Activated T-cell treated with anti-CD3 and anti-CD28 coated beads, Interleukin-2, amount 50 U/mL, for 1 hour (primary cell): ENCODE measurements at regions not wholly inside any gene's neighbourhood (a gene's known extent, or its start where the extent isn't known, plus 50 kb on each side); places are given as distances from the start of the nearest gene placed in this dataset.

Source experiments
- DNase-seq: peaks from one replicate; pipeline ENCODE4 v3.0.0-alpha.2; 2020

DNA sequence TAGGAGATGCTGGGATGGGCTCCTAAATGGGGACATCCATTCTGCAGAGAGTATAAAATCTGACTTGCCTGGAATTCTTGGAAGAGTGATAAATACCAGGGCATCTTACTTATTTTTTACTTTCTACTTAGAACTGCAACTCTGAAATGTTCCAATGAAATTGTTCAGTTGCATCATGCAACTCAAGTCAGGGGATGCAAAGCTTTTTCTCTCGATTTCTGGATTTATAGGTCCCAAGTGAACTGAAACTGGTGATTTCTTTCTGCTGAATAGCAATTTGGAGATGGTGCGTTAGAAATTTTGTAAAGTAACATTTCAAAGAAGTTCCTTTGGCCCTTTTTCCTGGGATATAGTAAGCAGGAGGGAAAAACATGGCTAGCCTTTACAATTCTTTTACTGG lies 238.4 kb upstream of the CD180 start:
- DNase-seq, result no peak

DNA sequence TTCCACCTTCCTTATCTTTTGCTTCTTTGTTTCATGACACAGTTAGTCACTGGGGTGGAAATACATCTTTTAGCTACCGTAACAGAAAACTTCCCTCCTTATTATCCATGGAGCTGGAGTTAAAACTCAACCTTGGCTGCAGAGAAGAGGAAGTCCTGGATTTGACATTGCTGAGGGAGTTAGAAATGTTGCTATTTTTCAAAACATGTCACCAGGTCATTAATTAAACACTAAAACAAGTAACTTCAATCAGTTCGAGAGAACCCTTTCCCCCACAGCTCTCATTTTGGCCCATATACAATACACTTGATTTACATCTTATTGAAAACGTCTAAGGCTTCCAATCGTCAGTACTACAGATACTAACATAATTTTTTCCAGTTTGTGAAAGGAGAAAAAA lies 237.9 kb upstream of the CD180 start:
- no peak for DNase-seq

DNA sequence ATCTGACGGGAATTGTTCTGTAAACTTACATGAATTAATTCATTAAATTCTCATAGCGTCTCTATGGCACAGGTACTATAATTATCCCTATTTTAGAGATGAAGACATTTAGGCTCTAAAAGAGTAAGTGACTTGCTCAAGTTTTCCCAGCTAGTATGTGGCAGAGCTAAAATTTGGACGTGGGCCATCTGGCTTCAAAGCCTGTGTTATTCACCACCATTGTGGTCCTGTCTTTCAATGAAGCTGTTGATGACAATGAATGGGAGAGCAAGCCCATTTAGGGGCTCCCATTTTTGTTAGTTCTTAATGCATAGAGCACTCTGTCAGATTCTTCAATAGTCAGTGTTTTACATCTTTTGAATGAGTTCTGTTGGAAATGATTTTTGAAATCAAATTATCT lies 236.0 kb upstream of the CD180 start:
- DNase-seq, result no peak

DNA sequence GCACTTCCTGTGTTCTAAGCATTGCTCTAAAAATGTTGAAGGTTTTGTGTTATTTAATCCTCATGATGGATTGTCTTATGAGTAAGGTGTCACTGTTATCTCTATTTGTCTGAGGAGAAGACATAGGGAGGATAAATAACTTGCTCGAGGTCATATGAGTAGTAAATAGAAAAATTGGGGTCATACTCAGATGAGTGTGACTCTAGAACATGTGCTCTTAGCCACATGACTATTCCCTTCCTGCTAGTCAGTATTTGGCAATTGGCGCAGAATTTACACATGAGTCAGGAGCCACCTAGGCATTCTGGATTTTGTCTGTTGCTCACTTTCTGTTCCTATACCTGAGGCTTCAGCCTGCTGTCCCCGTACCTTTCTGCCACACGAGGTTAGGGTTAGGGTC lies 234.6 kb upstream of the CD180 start:
- DNase-seq, result no peak

DNA sequence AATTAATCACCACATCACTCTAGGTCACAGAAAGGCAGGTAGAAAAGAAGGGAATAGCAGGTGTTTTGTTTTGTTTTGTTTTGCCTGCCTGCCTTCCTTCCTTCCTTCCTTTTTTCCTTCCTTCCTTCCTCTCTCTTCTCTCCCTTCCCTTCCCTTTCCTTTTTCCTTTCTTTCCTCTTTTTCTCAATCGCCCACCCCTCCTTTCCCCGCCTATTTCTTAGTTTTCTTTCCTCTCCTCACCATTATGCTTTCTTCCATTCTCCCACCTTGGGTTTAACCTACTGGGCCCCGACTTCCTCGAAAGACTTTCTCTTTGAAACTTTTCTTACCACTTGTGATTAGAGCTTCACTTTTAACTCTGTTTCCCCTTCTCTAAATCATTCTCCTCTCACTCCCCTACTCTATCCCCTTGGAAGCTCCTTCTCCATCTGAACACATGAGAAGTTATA lies 231.3 kb upstream of the CD180 start:
- DNase-seq, result no peak

DNA sequence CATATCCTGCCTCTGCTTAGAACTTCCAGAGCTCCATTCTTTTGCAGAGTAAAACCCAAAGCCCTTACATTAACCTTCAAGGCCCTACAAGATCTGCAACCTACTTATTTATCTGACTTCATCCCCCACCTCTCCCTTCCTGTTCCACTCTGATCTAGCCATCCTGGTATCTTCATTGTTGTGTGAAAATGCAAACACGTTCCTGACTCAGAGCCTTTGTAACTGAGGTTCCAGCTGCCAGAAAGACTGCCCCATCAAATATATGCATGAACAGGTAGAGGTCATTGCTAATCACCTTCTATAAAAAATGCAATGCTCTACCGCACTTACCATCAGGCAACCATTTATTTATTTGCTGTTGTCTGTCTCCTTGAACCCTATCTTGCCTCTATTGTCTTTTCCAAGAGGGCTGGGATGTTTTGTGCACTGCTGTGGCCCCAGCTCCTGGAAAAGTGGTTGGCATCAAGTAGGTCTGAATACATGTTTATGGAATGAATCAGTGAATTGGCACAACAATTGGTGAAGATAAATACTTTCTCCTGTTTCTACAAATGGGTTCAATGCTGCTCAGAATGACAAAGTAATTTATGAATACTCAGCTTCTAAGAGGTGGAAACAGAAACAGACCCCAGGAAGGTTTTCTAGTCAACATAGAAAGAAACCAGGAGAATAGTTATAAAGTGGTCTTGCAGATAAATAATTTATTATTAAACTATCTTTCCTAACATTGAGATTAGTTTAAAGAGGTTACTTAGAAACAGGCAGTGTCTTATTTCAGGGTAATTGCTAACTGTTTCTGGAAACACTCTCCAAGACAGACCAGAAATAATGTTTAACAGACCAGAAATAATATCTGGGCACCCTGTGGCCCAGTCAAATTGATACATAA lies 230.6 kb upstream of the CD180 start:
- no peak for DNase-seq

DNA sequence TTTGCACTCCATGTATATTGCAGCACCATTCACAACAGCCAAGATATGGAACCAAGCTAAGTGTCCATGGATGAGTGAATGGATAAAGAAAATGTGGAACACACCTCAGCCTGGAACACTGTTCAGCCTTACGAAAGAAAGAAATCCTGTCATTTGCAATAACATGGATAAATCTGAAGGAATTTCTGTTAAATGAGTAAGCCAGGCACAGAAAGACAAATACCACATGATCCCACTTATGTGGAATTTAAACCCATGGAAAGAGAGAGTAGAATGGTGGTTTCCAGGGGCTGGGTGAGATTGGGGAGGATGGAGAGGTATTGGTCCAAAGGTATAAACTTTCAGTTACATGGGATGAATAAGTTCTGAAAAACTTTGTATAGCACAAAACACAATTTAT lies 228.9 kb upstream of the CD180 start:
- DNase-seq, result no peak

DNA sequence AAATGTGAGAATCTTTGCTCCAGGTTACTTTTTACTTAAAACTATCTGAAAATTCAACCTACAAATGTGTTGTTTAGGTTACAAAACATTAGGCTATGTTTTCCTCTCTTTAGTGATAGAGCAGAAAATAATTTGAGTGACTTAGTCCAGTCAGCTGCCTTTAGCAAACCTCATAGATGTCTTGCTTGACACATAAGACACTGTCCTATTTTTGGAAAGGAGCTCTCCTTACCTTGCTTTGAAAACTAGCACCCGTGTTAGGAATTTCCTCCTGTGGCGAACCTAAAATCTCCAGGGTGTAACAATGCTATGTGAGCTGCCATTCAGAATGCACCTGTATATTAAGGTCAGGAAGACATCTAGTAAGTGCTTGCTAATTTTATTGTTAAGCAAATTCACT lies 221.2 kb upstream of the CD180 start:
- no peak for DNase-seq

DNA sequence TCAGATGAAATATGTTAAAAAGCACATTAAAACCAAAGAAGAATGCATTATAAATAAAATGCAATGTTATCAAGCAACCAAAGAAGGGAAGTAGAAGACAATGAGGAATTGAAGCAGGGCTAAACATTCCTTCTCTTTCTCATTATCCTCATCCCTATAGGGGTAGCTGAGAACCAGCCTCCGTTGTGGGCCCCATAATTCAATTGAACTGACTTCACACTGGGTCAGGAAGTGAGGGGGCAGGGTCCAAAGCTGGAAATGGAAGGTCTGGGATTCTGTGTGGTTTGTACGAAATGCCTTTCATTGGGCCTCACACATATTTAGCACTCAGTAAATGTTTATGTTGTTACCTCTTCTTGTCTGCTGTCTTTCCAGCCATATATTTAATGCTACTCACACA lies 220.4 kb upstream of the CD180 start:
- no peak for DNase-seq

DNA sequence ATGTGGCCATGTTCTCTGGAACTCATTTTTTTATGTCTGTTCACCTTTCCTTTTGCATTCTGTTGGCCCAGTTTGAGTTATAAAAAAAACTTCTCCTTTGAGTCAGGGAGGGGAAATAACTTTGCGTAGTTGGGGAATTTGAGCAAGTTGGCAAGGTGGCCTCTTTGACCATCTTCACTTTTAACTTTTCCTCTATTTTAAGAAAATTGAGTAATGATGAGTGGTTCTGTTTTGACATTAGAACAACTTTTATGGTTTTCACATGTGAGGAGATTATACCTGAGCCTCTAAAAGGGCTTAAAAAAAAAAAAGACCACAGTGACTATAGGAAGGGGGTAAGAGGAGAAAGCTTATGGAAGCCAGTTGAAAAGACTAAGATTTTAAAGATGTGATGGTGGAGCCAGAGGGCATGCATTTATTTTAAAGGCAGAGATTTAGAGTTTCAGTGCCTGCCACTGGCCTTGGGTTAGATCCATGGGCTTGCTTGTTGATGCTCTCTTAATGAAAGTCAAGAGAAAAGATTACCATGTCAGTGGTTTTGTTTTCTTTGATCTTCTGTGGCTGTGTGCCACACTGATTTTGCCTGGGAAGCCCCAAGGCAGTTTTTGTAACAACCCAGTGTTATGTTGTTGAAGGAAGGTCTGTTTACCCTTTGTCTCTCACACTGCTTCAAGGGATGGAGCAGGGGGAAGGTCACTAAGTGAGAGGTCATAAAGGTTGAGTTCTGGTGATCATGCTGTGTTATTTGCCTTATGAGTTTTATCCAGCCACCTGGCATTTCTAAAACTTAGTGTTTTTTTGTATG lies 219.7 kb upstream of the CD180 start:
- no peak for DNase-seq

DNA sequence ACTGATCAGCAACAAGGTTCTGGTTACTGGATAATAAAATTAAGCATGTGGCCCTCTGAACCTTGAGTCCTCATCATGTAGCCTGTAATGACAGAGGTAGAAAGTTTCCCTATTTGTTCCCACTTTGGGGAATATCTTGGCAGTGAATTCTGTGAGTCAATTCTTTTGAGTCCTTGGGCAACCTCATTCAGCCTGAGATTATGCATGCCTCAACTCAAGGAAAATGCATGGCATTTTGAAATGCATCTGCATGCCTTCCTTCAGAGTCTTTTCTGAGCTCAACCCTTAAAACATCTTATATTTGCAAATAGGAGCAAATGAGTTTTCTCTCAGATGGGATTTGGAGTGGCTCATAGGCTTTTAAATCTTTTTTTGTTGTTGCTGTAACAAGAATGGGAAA lies 218.1 kb upstream of the CD180 start:
- no peak for DNase-seq

DNA sequence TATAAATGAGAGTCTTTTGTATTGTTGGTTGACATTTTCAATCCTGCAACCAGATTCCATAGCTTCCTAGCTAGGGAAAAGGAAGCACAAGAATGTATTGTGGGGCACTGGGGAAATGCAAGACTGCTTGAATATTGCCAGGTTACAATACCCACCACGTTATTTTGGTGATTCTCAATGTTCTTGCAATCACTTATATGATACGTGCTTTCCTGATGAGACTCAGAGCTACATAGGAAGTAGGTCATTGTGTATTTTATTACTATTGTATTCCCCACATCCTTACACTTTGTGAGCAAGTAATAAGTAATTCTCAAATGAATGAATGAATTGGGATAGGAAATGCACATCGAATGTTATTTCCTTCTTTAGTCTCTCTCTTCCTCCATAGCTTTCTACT lies 217.1 kb upstream of the CD180 start:
- DNase-seq, result no peak

DNA sequence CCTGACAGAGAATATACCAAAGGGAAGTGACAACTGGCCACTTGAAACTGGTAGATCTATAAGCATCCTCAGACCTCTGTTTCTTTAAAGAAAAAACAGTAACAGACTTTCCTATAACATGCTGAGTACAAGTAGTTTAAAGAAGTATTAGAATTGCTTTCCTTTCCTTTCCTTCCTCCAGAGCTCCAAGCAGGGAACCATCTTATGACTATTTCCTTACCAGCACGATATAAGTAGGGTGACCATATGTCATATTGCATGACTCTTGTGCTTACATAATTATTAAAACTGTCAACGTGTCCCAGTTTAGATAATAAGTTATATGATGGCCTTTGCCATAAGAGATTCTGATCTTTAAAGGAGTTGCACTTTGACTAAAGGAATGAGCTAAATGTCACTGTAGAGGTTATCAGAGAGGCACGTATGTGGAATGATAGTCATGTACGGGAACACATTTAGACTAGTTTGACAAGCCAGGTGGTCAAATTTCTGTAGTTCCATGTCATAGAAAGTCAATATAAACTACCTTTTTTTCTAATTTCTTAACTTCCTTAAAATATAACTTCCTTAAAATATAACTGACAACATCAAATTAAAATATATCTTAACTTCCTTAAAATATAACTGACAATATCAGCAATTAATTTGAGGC lies 212.7 kb upstream of the CD180 start:
- no peak for DNase-seq

DNA sequence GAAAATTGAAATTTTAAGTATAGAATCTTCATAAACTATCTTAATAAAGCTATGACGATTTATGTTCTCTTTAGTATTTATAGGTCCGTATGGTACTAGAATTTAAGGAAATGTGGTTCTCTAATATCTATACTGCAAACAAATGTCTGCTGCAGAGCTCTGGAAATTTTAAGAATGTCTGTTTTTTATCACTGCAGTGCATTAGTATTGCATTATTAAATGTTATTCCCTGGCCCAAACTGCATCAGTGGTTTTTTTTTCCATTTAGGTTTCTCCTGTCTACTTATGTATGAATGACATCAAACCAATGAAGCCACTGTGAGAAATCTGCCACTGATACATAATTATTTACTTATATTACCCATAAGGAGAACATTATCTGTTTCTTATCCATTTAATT lies 211.4 kb upstream of the CD180 start:
- no peak for DNase-seq

DNA sequence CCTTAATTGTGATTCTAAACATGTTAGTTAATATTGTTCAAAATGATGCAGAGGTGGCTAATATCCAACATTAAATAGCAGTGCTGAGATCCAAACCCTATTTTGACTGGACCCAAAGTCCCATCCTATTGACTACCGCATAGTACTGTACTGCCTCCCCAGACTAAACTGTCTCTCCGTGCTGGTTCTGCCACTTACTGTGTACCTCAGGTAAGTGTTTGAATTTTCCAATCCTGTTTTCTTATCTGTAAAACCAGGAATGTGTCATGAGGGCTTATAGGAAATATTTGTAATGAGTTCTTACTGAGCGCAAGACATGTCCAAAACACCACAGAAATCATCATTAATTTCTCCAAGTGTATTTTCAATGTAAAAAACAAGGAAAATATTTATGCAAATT lies 209.2 kb upstream of the CD180 start:
- no peak for DNase-seq

DNA sequence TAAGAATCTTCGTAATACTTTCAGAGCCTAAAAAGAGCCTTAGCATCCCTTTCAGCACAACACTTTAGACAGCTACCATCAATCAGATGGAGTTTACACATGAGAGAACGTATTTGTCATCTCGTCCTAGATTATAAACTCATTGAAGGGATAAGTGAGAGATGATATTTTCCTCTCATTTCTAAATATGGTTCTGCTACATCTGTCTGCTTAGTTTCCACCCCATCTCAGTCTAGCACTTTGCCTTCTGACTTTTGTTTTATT lies 208.4 kb upstream of the CD180 start:
- no peak for DNase-seq

DNA sequence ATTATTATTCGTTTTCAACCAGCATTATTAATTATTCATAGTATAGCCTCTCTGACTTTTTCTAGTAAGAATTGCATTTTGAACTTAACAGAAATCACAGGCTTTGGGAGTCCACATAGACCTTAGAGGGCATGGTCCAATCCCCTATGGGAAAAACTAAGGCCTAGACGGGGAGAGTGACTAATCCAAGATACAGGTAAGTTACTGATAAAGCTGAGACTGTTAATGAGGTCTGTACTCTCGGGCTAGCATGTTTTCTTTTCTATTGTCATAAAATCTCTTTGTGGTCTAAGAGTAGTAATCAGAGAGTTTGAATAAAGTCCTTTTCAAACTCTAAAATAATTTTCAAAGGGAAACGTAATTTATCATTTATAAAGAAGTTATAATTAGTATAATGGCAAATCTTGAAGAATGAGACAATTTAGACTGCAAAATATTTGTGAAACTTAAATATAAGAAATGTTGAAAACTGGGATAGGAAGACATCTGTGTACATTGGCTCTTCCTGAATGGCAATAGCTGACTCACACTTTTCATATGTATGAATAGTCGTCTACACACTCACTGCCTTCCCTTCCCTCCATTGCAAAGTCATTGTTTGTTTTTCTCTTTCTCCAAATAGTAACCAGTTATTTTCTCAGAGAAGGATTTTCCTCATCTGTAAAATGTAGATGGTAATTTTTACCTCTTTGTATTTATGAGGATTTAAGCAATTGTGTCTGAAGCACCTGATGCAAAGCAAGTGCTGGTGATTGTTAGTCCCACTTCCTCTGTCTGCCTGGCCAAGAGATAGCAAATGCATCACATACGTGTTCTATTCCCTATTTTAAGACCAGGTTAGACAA lies 207.9 kb upstream of the CD180 start:
- no peak for DNase-seq

DNA sequence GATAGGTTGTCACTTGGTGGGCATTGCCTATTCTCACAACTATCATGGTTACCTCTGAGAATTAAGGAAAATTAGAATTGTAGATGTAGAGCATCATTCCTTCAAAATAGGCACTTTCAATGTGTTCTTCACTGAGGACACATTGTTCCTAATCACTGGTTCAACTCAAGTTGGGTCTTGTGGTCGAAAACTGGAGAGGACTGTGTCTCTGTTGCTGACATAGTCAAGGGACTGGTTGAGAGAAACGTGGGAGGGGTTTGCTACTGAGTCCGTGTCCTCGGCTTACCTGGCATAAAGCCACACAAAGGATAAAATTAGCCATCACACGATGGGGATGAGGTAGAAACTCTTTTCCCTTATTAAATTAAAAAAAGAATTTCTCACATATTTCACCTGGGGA lies 205.9 kb upstream of the CD180 start:
- DNase-seq, result no peak

DNA sequence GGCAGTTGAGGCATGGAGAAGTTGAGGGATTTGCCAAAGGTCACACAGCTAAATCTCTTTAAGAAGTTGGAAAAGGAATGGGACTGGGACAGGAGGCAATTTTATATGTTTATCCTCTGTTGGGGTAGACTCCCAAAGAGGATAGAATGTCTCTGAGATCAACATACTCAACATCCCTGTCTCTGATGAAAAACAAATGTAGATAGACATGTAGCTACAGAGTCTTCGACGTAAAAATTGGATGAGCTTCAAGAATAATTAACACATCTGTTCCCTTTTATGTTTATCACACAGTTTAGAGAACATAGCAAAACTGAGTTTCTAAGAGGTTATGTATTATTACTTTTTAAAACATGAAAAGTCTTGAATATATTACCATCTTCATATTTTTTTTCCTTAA lies 204.6 kb upstream of the CD180 start:
- no peak for DNase-seq

DNA sequence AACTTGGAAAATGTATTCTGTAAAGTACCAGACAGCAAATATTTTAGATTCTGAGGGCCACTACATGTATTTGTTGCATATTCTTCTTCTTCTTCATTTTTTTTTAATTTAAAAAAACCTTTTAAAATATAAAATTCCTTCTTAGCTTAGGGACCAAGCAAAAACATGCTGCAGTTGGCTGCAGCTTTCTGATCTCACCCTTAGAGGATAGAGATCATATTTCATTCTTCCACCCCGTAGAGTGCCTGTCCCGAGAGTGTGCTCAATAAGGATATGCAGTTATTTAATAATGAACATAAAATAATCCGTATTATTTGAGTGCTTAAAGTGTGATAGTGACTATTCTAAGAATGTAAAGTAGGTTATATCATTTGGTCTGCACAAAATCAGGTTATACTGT lies 204.2 kb upstream of the CD180 start:
- no peak for DNase-seq

DNA sequence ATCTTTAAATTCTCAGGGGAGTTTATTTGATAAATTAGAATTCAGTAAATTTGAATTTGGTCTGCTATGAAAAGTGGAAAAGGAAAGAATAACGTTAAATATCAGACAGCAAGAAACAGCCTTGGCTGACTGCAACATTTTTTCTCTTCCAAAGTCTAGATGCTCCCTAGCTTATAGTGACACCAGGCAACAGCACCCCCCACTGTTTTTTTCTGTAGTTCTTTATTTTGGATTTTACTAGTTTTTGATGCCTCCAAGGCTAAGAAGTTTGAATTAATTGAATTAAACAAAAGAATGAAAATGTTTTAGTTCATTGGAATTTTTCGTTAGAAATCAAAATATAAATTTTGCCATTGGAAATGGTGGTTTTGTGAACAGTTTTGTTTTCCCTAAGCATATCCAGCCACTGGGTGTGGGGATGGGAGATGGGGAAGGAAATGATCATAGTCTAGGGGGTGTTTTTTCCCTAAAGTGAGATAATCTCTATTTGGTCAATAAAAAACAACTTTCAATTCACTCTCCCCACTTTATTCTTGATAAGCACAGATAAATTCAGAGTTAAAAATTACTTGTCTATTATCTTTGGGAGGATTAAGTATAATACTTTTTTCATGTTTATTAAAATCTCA lies 199.3 kb upstream of the CD180 start:
- no peak for DNase-seq

DNA sequence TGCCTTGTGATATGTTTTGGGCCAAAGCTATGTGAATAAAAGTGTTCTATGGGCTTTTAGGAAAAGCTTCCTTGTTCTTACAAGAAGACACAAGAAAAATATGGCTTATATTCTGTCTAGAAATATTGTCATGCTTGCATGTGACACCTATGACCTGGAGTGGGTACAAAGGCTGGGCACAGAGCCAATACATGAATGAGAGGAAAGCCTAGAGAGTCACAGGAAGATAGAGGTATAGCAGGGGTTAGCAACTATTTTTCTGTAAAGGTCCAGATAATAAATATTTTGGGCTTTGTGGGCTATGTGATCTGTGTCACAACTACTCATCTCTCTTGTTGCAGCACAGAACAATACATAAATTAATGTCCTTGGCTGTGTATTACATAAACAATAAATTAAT lies 196.6 kb upstream of the CD180 start:
- no peak for DNase-seq

DNA sequence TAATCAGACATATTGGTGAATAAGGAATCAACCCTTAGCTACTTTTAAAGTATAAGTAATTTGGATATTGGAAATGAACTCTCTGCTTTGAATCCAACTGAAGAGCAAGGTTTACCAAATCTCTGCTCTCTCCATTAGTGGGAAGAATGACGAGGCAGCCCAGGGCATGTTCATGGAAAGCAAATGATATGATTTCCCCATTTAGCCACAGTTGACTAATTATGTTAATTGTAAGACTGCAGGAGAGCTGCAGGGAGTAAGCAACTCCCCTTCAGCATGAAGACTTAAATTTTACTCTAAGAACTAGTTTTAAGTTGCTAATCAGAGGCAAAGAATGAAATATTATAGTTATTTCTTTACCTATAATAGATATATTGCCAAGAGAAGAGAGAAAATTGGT lies 194.3 kb upstream of the CD180 start:
- DNase-seq, result no peak
